HUES6 (cell line): ENCODE measurements at regions not wholly inside any gene's neighbourhood (a gene's known extent, or its start where the extent isn't known, plus 50 kb on each side); places are given as distances from the start of the nearest gene placed in this dataset.
"Not testable (repeated sequence)": the region's sequence is repeated elsewhere in the genome, so short reads cannot be mapped to it uniquely, and the experiment has no call there.

Experiments
- H3K27ac ChIP-seq: 2 replicates; pipeline ENCODE4 v1.7.0; 2013; ENCODE audit warnings: low read depth, mild to moderate bottlenecking, low read length, inconsistent platforms
- H3K27me3 ChIP-seq: 2 replicates; pipeline ENCODE4 v1.6.1; 2013; ENCODE audit warnings: low read length; ENCODE audit not compliant: control insufficient read depth, insufficient read depth
- H3K36me3 ChIP-seq: 2 replicates; pipeline ENCODE4 v1.6.1; 2013; ENCODE audit warnings: low read length; ENCODE audit not compliant: control insufficient read depth, insufficient read depth
- H3K4me1 ChIP-seq: 2 replicates; pipeline ENCODE4 v1.6.1; 2013; ENCODE audit warnings: low read length; ENCODE audit not compliant: control insufficient read depth, insufficient read depth
- H3K4me3 ChIP-seq: 2 replicates; pipeline ENCODE4 v1.5.1; 2013; ENCODE audit warnings: low read depth, low read length
- H3K9ac ChIP-seq: one replicate; pipeline ENCODE4 v1.6.1; 2013; ENCODE audit warnings: mild to moderate bottlenecking, low read length
- H3K9me3 ChIP-seq: 2 replicates; pipeline ENCODE4 v1.6.1; 2013; ENCODE audit warnings: low read depth, low read length; ENCODE audit not compliant: control insufficient read depth, insufficient read depth

GRCh38 chr21:7956998-7957712, 2564.2 kb upstream of the TPTE start:
- not testable (repeated sequence) for H3K9ac ChIP-seq, H3K4me1 ChIP-seq, H3K27me3 ChIP-seq, H3K27ac ChIP-seq, H3K4me3 ChIP-seq, H3K36me3 ChIP-seq
- peaks cover 27% of the 10 kb centered on the region for H3K9me3 ChIP-seq

- Histone ChIP-seq H3K27ac (no peak overlapping the region), H3K9ac (no peak overlapping the region), H3K9me3 (peaks cover 32% of the 10 kb centered on the region), H3K27me3 (no peaks in the 10 kb centered on the region), H3K4me1 (no peaks in the 10 kb centered on the region), H3K36me3 (no peaks in the 10 kb centered on the region), H3K4me3 (no peak overlapping the region)
Measured at GRCh38 chr21:7957713-7958064, 2563.7 kb upstream of the TPTE start.
